K562 (cell line): ENCODE measurements at regions not wholly inside any gene's neighbourhood (a gene's known extent, or its start where the extent isn't known, plus 50 kb on each side); places are given as distances from the start of the nearest gene placed in this dataset.

Source experiments
- ATAC-seq: fragments of 200-7000 bp; cut with Tn5 transposase; 3 replicates; pipeline ENCODE4 v1.9.1; 2020; ENCODE audit warnings: moderate library complexity
- BruUV-seq: library from RNA; stranded (reverse); fragments of 400-500 nt; replicated peaks from 2 replicates; lab custom pipeline; 2021; lab: Mats Ljungman, UMichigan
- CTCF ChIA-PET: fragments of 300-600 bp; formaldehyde crosslinking; extraction: SDS; loops from one replicate; lab custom pipeline; 2021; ENCODE audit warnings: low intra/inter-chr PET ratio; lab: Yijun Ruan, JAX
- POLR2A ChIA-PET: fragments of 300-600, 350-650 bp; sonication (Branson Sonifier 250); formaldehyde crosslinking; extraction: SDS; loops from one replicate; lab custom pipeline; 2021; ENCODE audit warnings: antibody characterized with exemption, inconsistent platforms; lab: Yijun Ruan, JAX
- DNase-seq, 4 experiments: peaks; one replicate each; pipeline versions ENCODE4 v3.0.0 to v3.0.0-alpha.2; 2011 to 2018; ENCODE audit warnings: low spot score in 3 of 4, mixed read lengths in 3 of 4; ENCODE audit errors: extremely low read depth in 1 of 4
- FAIRE-seq: peaks from 2 replicates; lab custom pipeline; 2011; peaks lifted over from hg19 to GRCh38; lab: Jason Lieb, UNC
- H2AFZ ChIP-seq: 2 replicates; pipeline ENCODE4 v1.6.0; 2011; ENCODE audit warnings: low read depth, low read length, control low read depth, inconsistent platforms
- H3K27ac ChIP-seq: fragments of 200-600 bp; 3 replicates; pipeline ENCODE4 v1.8.0; 2011; ENCODE audit warnings: low read depth, mild to moderate bottlenecking, control low read depth, inconsistent platforms, low read length, moderate library complexity, mixed read lengths; ENCODE audit errors: extremely low read depth
- H3K27me3 ChIP-seq, 2 experiments: fragments of 300-600 bp in 1 of 2; 2 replicates in 1 of 2; 3 replicates in 1 of 2; pipeline versions ENCODE4 v1.6.0 to v1.8.0; 2011; ENCODE audit warnings: inconsistent platforms in 2 of 2, low read length in 2 of 2, mild to moderate bottlenecking in 1 of 2, mixed read lengths in 1 of 2, moderate library complexity in 1 of 2; ENCODE audit not compliant: control insufficient read depth in 2 of 2, insufficient read depth in 2 of 2
- H3K36me3 ChIP-seq: fragments of 300-600 bp; 3 replicates; pipeline ENCODE4 v1.8.0; 2011; ENCODE audit warnings: mild to moderate bottlenecking, low read length, inconsistent platforms; ENCODE audit not compliant: control insufficient read depth, insufficient read depth
- H3K4me1 ChIP-seq, 2 experiments: fragments of 200-600 bp in 1 of 2; replicated peaks in 1 of 2; 2 replicates in 1 of 2; 3 replicates in 1 of 2; pipeline versions ENCODE4 v1.5.1 to v1.8.0; 2011; ENCODE audit warnings: inconsistent platforms in 2 of 2, low read length in 2 of 2, mild to moderate bottlenecking in 1 of 2, mixed read lengths in 1 of 2, moderate library complexity in 1 of 2; ENCODE audit not compliant: control insufficient read depth in 2 of 2, insufficient read depth in 2 of 2
- H3K4me2 ChIP-seq: 2 replicates; pipeline ENCODE4 v1.6.1; 2011; ENCODE audit warnings: low read length, control low read depth, inconsistent platforms, mixed read lengths; ENCODE audit not compliant: insufficient read depth
- H3K4me3 ChIP-seq: fragments of 200-600 bp; sonication (generic), shearing (Covaris generic); 2 replicates; pipeline ENCODE4 v1.5.1; 2016; ENCODE audit warnings: control low read depth, inconsistent platforms
- H3K79me2 ChIP-seq: fragments of 200-600 bp; 3 replicates; pipeline ENCODE4 v1.8.0; 2011; ENCODE audit warnings: low read length, inconsistent platforms; ENCODE audit not compliant: control insufficient read depth, insufficient read depth
- H3K9ac ChIP-seq, 2 experiments: 2 replicates each; pipeline versions ENCODE4 v1.6.0 to v1.6.1; 2011; ENCODE audit warnings: low read depth in 2 of 2, low read length in 2 of 2, control low read depth in 1 of 2, inconsistent platforms in 1 of 2, mild to moderate bottlenecking in 1 of 2, mixed read lengths in 1 of 2; ENCODE audit not compliant: insufficient read depth in 1 of 2
- H3K9me1 ChIP-seq: one replicate; pipeline ENCODE4 v1.6.0; 2011; ENCODE audit warnings: inconsistent platforms, mild to moderate bottlenecking, low read length, moderate library complexity; ENCODE audit not compliant: control insufficient read depth, insufficient read depth
- H3K9me3 ChIP-seq: replicated peaks from 2 replicates; pipeline ENCODE4 v1.5.1; 2011; ENCODE audit warnings: low read depth, low read length, inconsistent platforms; ENCODE audit not compliant: control insufficient read depth, insufficient read depth
- H4K20me1 ChIP-seq: replicated peaks from 2 replicates; pipeline ENCODE4 v1.6.1; 2011; ENCODE audit warnings: low read length, inconsistent platforms, mixed read lengths; ENCODE audit not compliant: control insufficient read depth, insufficient read depth
- RBBP5 ChIP-seq: fragments of 200-600 bp; sonication (generic); IDR thresholded peaks from 2 replicates; pipeline ENCODE4 v1.6.1; 2012; ENCODE audit warnings: borderline replicate concordance, mild to moderate bottlenecking, low read length, control low read depth, inconsistent platforms; ENCODE audit not compliant: insufficient read depth, poor library complexity, severe bottlenecking
- WGBS: fragments of 100-300 bp; shearing (Covaris generic); methylation state at CpG from one replicate; pipeline ENCODE4 v1.1.6; 2016; ENCODE audit warnings: low coverage, mixed read lengths; ENCODE audit not compliant: insufficient coverage; ENCODE audit errors: missing lambda C conversion rate; 5-methylcytosine and 5-hydroxymethylcytosine counted together
- in situ Hi-C: fragments of 300-500 bp; cut with MboI; formaldehyde crosslinking; loops from 4 replicates; pipeline ENCODE4 v1.15.0; 2018; ENCODE audit warnings: inconsistent platforms, mixed read lengths
- intact Hi-C: fragments of 100-400 bp; cut with micrococcal nuclease; formaldehyde crosslinking; loops from 2 replicates; pipeline ENCODE4 v1.14.2; 2022
- TF ChIP-seq, protein P1 (sequence below), 3 experiments: fragments of 200-800 bp in 1 of 3; fragments of 250-450 bp in 1 of 3; fragments of 450-650 bp in 1 of 3; sonication (Bioruptor Pico) in 1 of 3; sonication (Bioruptor generic) in 1 of 3; formaldehyde crosslinking in 1 of 3; IDR thresholded peaks; 2 replicates each; pipeline versions ENCODE4 v1.6.1 to v1.8.0; 2016 to 2022; ENCODE audit warnings: mild to moderate bottlenecking in 2 of 3, missing genetic modification characterization in 2 of 3, missing compliant biosample characterization in 1 of 3, moderate library complexity in 1 of 3

DNA sequence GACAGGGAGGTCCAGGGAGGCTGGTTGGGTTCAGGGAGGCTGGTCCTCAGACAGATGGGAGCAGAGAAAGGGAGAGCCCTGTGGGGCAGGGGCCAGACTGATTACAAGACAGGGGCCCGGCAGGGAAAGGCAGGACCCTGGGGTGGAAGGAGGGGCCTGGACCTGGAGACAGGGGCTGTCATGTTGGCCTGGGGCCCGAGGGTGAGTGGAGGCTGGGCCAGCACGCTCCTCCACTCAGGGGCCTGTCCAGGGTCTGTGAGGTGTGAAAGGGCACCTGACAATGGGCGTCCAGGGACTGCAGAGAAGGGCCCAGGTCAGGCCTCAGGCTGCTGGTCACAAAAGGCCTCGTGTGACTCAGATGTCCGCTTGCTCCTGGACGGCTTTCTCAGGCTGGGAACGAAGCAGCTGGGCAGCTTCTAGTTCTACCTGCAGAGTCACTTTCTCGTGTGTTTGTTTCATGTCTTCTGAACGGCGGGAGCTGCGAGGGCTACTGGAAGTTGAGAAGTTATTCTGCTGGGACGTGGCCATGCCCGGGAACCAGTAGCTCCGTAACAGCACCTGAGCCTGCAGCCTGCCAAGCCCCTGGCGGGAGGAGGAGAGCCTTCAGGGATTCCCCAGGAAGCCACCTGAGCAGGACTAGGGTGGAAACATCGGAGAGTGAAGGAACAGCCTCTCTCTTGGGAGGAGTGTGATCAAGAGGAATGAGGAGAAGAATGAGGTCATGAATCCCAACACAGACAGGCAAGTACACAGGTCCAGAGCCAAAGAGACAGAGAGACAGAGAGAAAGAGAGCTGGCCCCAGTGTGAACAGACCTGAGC lies 65.8 kb downstream of the KLF6 start:
- DNase-seq: no peak
- POLR2A ChIA-PET: interaction anchor here (1.0 kb wide), 1 partner anchor 26 kb away, joined by 3 read pairs; no protein-coding TSS in a partner anchor
- CTCF ChIA-PET: no interaction called here
- H3K79me2 ChIP-seq: no peaks in the 10 kb centered on the region
- H3K4me2 ChIP-seq: no peak overlapping the region
- no peaks in the 10 kb centered on the region for H3K9me3 ChIP-seq
- H4K20me1 ChIP-seq: no peaks in the 10 kb centered on the region
- intact Hi-C loops: no loop called here
- 45% methylated on average over 16 of the region's 17 CpGs for WGBS
- no peak overlapping the region for H3K27ac ChIP-seq
- in situ Hi-C loops: no loop called here
- peaks cover 4 to 40% of the 10 kb centered on the region in 2 experiments; a peak in 3 of 5 replicates for H3K27me3 ChIP-seq
- no peak; the same call in 1 of the 3 replicates for ATAC-seq
- H3K9ac ChIP-seq: no peak overlapping the region
- no peak overlapping the region for H2AFZ ChIP-seq
- H3K9me1 ChIP-seq: no peaks in the 10 kb centered on the region
- no TSS peak for BruUV-seq
- no peak overlapping the region for H3K4me3 ChIP-seq
- peaks cover 0 to 3% of the 10 kb centered on the region in 2 experiments; a peak in 1 of 5 replicates for H3K4me1 ChIP-seq
- FAIRE-seq: no peak
- TF ChIP-seq RBBP5: no peak
- TF ChIP-seq, protein P1, sequence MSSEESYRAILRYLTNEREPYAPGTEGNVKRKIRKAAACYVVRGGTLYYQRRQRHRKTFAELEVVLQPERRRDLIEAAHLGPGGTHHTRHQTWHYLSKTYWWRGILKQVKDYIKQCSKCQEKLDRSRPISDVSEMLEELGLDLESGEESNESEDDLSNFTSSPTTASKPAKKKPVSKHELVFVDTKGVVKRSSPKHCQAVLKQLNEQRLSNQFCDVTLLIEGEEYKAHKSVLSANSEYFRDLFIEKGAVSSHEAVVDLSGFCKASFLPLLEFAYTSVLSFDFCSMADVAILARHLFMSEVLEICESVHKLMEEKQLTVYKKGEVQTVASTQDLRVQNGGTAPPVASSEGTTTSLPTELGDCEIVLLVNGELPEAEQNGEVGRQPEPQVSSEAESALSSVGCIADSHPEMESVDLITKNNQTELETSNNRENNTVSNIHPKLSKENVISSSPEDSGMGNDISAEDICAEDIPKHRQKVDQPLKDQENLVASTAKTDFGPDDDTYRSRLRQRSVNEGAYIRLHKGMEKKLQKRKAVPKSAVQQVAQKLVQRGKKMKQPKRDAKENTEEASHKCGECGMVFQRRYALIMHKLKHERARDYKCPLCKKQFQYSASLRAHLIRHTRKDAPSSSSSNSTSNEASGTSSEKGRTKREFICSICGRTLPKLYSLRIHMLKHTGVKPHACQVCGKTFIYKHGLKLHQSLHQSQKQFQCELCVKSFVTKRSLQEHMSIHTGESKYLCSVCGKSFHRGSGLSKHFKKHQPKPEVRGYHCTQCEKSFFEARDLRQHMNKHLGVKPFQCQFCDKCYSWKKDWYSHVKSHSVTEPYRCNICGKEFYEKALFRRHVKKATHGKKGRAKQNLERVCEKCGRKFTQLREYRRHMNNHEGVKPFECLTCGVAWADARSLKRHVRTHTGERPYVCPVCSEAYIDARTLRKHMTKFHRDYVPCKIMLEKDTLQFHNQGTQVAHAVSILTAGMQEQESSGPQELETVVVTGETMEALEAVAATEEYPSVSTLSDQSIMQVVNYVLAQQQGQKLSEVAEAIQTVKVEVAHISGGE (CRISPR knock-in tag; IDR thresholded peaks at IDR 0.05): no peak
- H3K36me3 ChIP-seq: no peaks in the 10 kb centered on the region
